Stimulated activated naive B cell treated with anti-CD40 and anti-IgM and Interleukin-4, amounts not matched to agents 10 μg/mL and 1 μg/mL and 100 μg/mL, for 72 hours (primary cell): ENCODE measurements at regions not wholly inside any gene's neighbourhood (a gene's known extent, or its start where the extent isn't known, plus 50 kb on each side); places are given as distances from the start of the nearest gene placed in this dataset.
"Not testable (repeated sequence)": the region's sequence is repeated elsewhere in the genome, so short reads cannot be mapped to it uniquely, and the experiment has no call there.

Experiments
- ATAC-seq, 2 donors: fragments of 150-1000 bp; cut with Tn5 transposase; replicated peaks; 2 replicates each; pipeline ENCODE4 v1.10.0; 2021; ENCODE audit warnings: moderate library complexity in 1 of 2
- DNase-seq: peaks from one replicate; pipeline ENCODE4 v3.0.0; 2021
- H3K27ac Mint-ChIP-seq: one replicate; pipeline ENCODE4 v1.8.0; 2022; ENCODE audit warnings: mild to moderate bottlenecking, mixed read lengths
- H3K27me3 Mint-ChIP-seq, 2 donors: one replicate each; pipeline ENCODE4 v1.8.0; 2022; ENCODE audit warnings: mixed read lengths in 2 of 2
- H3K36me3 Mint-ChIP-seq, 2 donors: one replicate each; pipeline ENCODE4 v1.8.0; 2022; ENCODE audit warnings: mixed read lengths in 2 of 2, mild to moderate bottlenecking in 1 of 2
- H3K4me1 Mint-ChIP-seq, 2 donors: one replicate each; pipeline ENCODE4 v1.8.0; 2022; ENCODE audit warnings: mixed read lengths in 2 of 2, mild to moderate bottlenecking in 1 of 2
- H3K4me3 Mint-ChIP-seq, 2 donors: one replicate each; pipeline ENCODE4 v1.8.0; 2022; ENCODE audit warnings: mild to moderate bottlenecking in 2 of 2, mixed read lengths in 2 of 2, moderate library complexity in 1 of 2
- H3K9me3 Mint-ChIP-seq, 2 donors: one replicate each; pipeline ENCODE4 v1.8.0; 2022; ENCODE audit warnings: mixed read lengths in 2 of 2, mild to moderate bottlenecking in 1 of 2

DNA sequence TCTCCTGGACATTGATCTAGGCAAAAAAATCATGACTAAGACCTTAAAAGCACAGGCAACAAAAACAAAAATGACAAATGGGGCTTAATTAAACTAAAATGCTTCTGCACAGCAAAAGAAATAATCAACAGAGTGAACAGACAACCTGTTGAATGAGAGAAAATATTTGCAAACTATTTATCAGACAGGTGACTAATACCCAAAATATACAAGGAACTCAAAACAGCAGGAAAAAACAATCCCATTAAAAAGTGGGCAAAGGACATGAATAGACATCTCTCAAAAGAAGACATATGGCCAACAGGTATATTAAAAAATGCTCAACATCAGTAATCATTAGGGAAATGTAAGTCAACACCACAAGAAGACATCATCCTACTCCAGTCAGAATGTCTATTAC is 166.8 kb downstream of the MTERF1 start:
- no peak for DNase-seq
- peaks cover 12 to 20% of the 10 kb centered on the region in 2 donors for H3K9me3 Mint-ChIP-seq
- ATAC-seq, result no peak
- H3K4me1 Mint-ChIP-seq, result no peaks in the 10 kb centered on the region
- H3K27ac Mint-ChIP-seq, result no peak overlapping the region
- no peaks in the 10 kb centered on the region for H3K27me3 Mint-ChIP-seq
- H3K36me3 Mint-ChIP-seq, result peaks cover 0 to 1% of the 10 kb centered on the region in 2 donors
- H3K4me3 Mint-ChIP-seq, result no peak overlapping the region

DNA sequence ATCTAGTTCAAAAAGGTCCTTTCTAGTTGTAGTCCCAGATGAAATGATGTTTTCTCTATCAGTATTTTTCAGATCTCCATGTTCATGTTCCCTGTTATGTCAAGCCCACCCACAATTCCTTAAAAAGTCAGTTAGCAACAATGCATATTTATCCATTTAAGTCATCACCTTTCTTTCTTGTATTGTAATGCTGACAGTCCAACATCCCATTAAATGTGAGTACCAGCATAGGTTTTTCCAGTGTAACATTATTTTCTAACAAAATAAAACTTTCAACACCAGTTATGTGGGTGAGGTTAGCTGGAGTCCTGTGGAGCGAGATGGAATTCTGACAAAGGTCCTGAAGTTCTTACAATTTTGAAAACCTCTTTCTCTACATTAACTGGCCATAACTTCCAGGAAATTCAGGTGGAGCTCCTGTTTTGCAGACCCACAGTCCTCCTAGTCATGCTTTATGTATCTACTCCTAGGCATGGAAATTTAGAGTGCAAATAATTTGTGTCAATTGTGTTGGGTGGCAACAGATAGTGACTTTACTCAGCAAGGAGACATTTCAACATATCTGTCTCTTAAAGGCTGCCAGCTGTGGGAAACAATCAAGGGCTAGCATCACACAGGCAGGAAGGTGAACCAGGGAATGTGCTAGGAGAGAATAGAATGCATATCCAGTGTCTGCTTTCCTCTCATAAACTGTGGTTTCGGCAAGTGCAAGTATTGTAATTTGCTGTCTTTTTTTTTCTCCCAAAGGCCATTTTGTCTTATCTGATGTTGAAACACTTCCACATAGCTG is 162.6 kb downstream of the MTERF1 start:
- Mint-ChIP-seq H3K4me1 (no peaks in the 10 kb centered on the region), H3K27me3 (peaks cover 0 to 4% of the 10 kb centered on the region in 2 donors), H3K36me3 (peaks cover 0 to 2% of the 10 kb centered on the region in 2 donors), H3K27ac (no peak overlapping the region), H3K9me3 (peaks cover 13 to 19% of the 10 kb centered on the region in 2 donors), H3K4me3 (no peak overlapping the region)
- ATAC-seq (no peak), DNase-seq (no peak)

DNA sequence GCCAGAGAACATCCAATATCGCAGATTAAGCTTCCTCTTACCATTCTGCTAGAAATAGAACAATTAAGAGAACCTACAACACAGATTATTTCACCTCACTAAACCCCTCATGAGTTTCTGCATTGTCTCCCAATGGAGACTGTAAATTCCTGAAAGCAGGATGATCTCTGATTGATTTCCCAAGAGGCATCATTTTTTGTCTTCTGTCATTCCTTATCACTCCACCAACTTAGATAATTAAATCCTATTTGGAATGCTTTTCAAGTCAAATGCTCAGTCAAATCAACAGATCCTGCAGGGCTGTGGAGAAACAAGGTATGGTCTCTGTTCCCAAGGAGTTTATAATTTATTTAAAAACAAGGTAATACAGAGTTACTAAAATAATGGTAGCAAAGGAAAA is 161.5 kb downstream of the MTERF1 start:
- Mint-ChIP-seq H3K36me3 (peaks cover 0 to 3% of the 10 kb centered on the region in 2 donors), H3K27ac (no peak overlapping the region), H3K9me3 (peaks cover 18 to 22% of the 10 kb centered on the region in 2 donors), H3K27me3 (peaks cover 0 to 4% of the 10 kb centered on the region in 2 donors), H3K4me1 (no peaks in the 10 kb centered on the region), H3K4me3 (no peak overlapping the region)
- DNase-seq (no peak), ATAC-seq (no peak)

DNA sequence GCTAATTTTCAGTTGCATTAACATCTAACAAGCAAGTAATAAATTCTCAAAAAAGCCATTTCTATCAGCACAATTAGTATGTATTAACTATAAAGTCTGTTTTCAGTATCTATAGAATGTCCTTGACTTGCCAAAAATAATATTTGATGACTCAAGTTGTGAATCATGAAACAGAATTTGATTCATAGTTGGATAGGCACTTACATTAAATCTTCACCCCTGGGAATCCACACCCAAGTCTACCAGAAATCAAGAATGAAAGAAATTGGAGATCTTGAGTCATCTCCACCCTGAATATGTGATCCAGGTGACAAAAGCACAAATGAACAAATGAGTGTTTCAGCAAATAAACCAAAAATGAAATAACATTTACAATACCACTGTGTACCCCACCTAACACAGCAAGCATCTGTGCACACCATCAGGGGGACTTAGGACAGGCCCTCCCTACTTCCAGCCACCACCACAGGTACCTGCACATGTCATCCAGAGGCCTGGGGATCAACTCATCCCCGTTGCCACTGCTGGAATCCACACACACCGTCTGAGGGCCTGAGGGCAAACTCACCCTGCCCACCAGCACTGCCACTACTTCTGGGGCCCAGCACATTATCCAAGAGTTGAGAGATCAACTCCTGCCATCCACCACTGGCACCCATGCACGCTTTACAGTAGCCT is 160.1 kb downstream of the MTERF1 start:
- Mint-ChIP-seq H3K4me3 (no peak overlapping the region), H3K27ac (no peak overlapping the region), H3K4me1 (no peaks in the 10 kb centered on the region), H3K27me3 (peaks cover 0 to 4% of the 10 kb centered on the region in 2 donors), H3K36me3 (peaks cover 0 to 6% of the 10 kb centered on the region in 2 donors), H3K9me3 (peaks cover 21 to 24% of the 10 kb centered on the region in 2 donors)
- ATAC-seq, result no peak
- DNase-seq, result no peak

DNA sequence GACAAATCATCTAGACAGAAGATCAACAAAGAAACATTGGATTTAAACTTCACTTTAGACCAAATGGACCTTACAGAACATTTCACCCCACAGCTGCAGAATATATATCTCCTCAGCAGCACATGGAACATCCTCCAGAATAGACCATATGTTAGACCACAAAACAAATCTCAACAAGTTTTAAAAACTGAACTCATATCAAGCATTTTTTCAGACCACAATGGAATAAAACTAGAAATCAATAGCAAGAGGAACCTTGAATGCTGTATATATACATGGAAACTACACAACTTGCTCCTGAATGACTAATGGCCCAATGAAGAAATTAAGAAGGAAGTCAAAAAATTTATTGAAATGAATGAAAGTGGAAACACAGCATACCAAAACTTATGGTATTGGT is 157.7 kb downstream of the MTERF1 start:
- Mint-ChIP-seq H3K27ac (no peak overlapping the region), H3K4me3 (no peak overlapping the region), H3K36me3 (peaks cover 0 to 6% of the 10 kb centered on the region in 2 donors), H3K4me1 (no peaks in the 10 kb centered on the region), H3K27me3 (peaks cover 0 to 4% of the 10 kb centered on the region in 2 donors), H3K9me3 (peaks cover 21 to 24% of the 10 kb centered on the region in 2 donors)
- ATAC-seq (no peak), DNase-seq (no peak)

DNA sequence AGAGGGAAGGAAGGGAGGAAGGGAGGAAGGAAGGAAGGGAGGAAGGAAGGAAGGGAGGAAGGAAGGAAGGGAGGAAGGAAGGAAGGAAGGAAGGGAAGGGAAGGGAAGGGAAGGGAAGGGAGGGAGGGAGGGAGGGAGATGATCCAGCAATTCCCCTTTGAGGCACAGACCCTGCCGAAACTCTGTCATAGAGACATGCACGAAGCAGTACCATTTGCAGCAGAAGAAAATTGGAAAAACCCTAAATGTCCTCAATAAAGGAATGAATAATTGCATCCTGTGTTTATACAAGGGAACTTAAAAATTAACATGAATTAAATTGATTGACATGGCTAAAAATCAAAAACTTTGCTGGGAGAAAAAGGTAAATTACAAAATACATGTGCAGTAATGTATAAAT is 151.5 kb downstream of the MTERF1 start:
- not testable (repeated sequence) for ATAC-seq, DNase-seq

DNA sequence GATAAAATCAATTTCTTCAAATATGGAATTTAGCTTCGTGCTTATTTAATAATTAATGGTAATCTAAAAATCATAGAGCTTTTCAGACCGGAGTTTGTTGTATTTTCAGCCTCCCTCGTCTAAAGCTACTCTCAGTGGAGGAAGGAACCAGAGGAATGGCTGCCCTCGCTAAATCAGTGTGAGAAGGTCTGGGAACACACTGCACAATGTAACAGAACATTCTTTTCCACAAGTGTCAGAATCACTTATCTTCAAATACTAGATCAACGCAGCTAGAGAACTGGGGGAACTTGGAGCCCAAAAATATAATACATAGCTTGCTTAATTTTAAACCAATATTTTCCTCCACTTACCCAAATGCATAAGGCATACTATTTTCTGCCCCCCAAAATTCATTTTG is 148.5 kb downstream of the MTERF1 start:
- Mint-ChIP-seq H3K27ac (no peak overlapping the region), H3K4me3 (no peak overlapping the region), H3K9me3 (peaks cover 10 to 12% of the 10 kb centered on the region in 2 donors), H3K36me3 (no peaks in the 10 kb centered on the region), H3K4me1 (no peaks in the 10 kb centered on the region), H3K27me3 (no peaks in the 10 kb centered on the region)
- DNase-seq (no peak), ATAC-seq (no peak)

More for the DNA sequence above, 151.5 kb downstream of the MTERF1 start:
- not testable (repeated sequence) for H3K4me1 Mint-ChIP-seq, H3K27ac Mint-ChIP-seq, H3K4me3 Mint-ChIP-seq, H3K36me3 Mint-ChIP-seq, H3K9me3 Mint-ChIP-seq, H3K27me3 Mint-ChIP-seq

DNA sequence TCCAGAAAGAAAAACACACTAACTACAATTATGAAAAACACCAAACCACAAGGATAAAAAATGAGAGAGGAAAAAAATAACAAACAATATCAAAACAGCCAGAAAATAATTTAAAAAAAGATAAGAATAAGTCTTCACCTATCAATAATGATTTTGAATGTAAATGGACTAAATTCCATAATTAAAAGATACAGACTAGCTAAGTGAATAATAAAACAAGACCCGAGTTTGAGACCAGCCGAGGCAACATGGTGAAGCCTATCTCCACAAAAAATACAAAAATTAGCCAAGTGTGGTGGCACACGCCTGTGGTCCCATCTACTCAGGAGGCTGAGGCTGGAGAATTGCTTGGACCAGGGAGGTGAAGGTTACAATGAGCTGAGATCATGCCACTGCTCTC is 131.1 kb downstream of the MTERF1 start:
- H3K4me1 Mint-ChIP-seq, result no peaks in the 10 kb centered on the region
- no peak for DNase-seq
- H3K9me3 Mint-ChIP-seq, result peaks cover 6 to 14% of the 10 kb centered on the region in 2 donors
- no peak for ATAC-seq
- no peak overlapping the region for H3K4me3 Mint-ChIP-seq
- H3K36me3 Mint-ChIP-seq, result peaks cover 0 to 4% of the 10 kb centered on the region in 2 donors
- no peak overlapping the region for H3K27ac Mint-ChIP-seq
- H3K27me3 Mint-ChIP-seq, result peaks cover 0 to 10% of the 10 kb centered on the region in 2 donors

DNA sequence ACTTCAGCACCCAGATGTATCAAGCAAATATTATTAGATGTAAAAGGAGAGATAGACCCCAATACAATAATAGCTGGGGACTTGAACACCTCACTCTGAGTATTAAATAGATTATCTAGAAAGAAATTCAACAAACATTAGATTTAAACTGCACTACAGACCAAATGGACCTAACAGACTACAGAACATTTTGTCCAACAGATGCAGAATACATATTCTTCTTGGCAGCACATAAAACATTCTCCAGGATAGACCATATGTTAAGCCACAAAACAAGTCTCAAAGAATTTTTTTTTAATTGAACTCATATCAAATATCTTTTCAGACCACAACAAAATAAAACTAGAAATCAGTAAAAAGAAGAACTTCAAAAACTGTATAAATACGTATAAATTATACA is 130.4 kb downstream of the MTERF1 start:
- H3K4me3 Mint-ChIP-seq, result no peak overlapping the region
- peaks cover 6 to 14% of the 10 kb centered on the region in 2 donors for H3K9me3 Mint-ChIP-seq
- ATAC-seq, result no peak
- H3K27me3 Mint-ChIP-seq, result peaks cover 0 to 10% of the 10 kb centered on the region in 2 donors
- no peak overlapping the region for H3K27ac Mint-ChIP-seq
- peaks cover 0 to 4% of the 10 kb centered on the region in 2 donors for H3K36me3 Mint-ChIP-seq
- no peak for DNase-seq
- no peaks in the 10 kb centered on the region for H3K4me1 Mint-ChIP-seq

DNA sequence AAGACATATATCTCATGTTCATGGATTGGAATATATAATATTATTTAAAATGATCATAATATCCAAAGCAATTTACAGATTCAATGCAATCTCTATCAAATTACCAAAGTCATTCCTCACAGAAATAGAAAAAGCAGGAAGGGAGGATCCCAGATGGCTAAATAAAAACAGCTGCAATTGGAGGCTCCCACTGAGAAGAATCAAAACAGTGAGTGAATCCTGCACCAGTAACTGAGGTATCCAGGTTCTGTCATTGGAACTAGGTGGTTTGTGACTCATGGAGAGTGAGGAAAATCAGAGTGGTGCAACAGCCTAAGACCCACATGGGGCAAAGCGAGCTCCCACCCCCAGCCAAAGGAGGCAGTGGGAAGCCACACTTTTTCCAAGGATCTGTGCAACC is 128.4 kb downstream of the MTERF1 start:
- peaks cover 0 to 7% of the 10 kb centered on the region in 2 donors for H3K27me3 Mint-ChIP-seq
- peaks cover 8 to 11% of the 10 kb centered on the region in 2 donors for H3K9me3 Mint-ChIP-seq
- H3K4me1 Mint-ChIP-seq, result no peaks in the 10 kb centered on the region
- H3K4me3 Mint-ChIP-seq, result no peak overlapping the region
- DNase-seq (no peak), ATAC-seq (no peak)
- peaks cover 0 to 4% of the 10 kb centered on the region in 2 donors for H3K36me3 Mint-ChIP-seq
- no peak overlapping the region for H3K27ac Mint-ChIP-seq

DNA sequence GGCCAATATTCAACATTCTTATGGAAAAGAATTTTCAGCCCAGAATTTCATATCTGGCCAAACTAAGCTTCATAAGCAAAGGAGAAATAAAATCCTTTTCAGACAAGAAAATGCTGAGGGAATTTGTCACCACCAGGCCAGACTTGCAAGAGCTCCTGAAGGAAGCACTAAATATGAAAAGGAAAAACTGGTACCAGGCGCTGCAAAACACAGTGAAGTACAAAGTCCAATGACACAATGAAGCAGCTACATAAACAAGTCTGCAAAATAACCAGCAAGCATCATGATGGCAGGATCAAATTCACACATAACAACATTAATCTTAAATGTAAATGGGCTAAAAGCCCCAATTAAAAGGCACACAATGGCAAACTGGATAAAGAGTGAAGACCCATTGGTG is 126.2 kb downstream of the MTERF1 start:
- DNase-seq, H3K27ac Mint-ChIP-seq, ATAC-seq, H3K27me3 Mint-ChIP-seq, H3K4me3 Mint-ChIP-seq, H3K4me1 Mint-ChIP-seq, H3K36me3 Mint-ChIP-seq: not testable (repeated sequence)
- H3K9me3 Mint-ChIP-seq, result peaks cover 11 to 15% of the 10 kb centered on the region in 2 donors

DNA sequence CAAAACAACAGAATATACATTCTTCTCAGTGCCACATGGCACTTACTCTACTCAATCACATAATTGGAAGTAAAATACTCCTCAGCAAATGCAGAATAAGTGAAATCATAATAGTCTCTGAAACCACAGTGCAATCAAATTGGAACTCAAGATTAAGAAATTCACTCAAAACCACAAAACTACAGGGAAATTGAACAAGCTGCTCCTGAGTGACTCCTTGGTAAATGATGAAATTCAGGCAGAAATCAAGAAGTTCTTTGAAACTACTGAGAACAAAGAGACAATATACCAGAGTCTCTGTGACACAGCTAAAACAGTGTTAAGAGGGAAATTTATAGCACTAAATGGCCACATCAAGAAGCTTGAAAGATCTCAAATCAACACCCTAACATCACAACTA is 125.4 kb downstream of the MTERF1 start:
- H3K27ac Mint-ChIP-seq, ATAC-seq, DNase-seq, H3K4me1 Mint-ChIP-seq, H3K27me3 Mint-ChIP-seq, H3K36me3 Mint-ChIP-seq, H3K4me3 Mint-ChIP-seq: not testable (repeated sequence)
- H3K9me3 Mint-ChIP-seq, result peaks cover 10 to 14% of the 10 kb centered on the region in 2 donors

DNA sequence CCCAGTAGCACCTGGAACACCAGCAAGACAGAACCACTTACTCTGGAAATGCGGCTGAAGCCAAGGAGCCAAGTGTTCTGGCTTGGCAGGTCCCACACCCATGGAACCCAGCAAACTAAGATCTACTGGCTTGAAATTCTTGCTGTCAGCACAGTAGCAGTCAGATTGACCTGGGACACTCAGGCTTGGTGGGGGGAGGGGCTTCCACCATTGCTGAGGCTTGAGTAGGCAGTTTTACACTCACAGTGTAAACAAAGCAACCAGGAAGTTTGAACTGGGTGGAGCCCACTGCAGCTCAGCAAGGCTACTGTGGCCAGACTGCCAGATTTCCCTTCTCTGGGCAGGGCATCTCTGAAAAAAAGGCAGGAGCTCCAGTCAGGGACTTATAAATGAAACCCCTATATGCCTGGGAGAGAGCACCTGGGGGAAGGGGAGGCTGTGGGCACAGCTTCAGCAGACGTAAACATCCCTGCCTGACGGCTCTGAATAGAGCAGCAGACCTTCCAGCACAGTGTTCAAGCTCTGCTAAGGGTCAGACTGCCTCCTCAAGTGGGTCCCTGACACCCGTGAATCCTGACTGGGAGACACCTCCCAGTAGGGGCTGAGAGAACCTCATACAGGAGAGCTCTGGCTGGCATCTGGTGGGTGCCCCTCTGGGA is 121.2 kb downstream of the MTERF1 start:
- no peak for ATAC-seq
- Mint-ChIP-seq H3K27me3 (no peaks in the 10 kb centered on the region), H3K4me1 (no peaks in the 10 kb centered on the region), H3K9me3 (peaks cover 26 to 30% of the 10 kb centered on the region in 2 donors), H3K36me3 (peaks cover 2 to 3% of the 10 kb centered on the region in 2 donors), H3K4me3 (no peak overlapping the region), H3K27ac (no peak overlapping the region)
- DNase-seq, result no peak

DNA sequence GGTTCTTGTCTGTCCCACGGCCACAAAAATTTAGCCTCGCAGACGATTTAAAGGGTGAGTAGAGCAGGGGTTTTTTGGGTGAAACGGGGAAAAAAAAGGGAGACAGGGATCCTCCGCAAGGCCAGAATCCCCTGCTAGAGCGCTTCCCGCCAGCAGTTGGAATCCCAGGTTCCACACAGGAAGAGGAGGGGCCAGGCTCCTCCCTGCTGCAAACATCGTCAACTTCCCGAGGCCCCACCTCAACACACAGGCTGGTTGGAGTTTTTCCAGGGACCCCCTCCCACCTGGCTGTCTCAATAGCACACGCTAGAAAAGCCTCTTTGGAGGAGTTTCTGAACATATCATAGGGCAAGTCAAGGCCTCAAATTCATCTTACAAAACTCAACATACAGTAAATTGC is 112.7 kb downstream of the MTERF1 start:
- no peaks in the 10 kb centered on the region for H3K27me3 Mint-ChIP-seq
- no peak overlapping the region for H3K27ac Mint-ChIP-seq
- no peak for ATAC-seq
- H3K9me3 Mint-ChIP-seq, result peaks cover 13 to 20% of the 10 kb centered on the region in 2 donors
- H3K4me1 Mint-ChIP-seq, result no peaks in the 10 kb centered on the region
- no peak overlapping the region for H3K4me3 Mint-ChIP-seq
- H3K36me3 Mint-ChIP-seq, result peaks cover 0 to 2% of the 10 kb centered on the region in 2 donors
- DNase-seq, result no peak
